Neuronal stem cell (in vitro differentiated cells): ENCODE measurements at regions not wholly inside any gene's neighbourhood (a gene's known extent, or its start where the extent isn't known, plus 50 kb on each side); places are given as distances from the start of the nearest gene placed in this dataset.
"Not testable (repeated sequence)": the region's sequence is repeated elsewhere in the genome, so short reads cannot be mapped to it uniquely, and the experiment has no call there.

ENCODE experiments used
- DNase-seq: peaks from one replicate; pipeline ENCODE4 v3.0.0-alpha.2; 2013; ENCODE audit warnings: low spot score
- H2AFZ ChIP-seq: one replicate; pipeline ENCODE4 v1.6.1; 2013; ENCODE audit warnings: mild to moderate bottlenecking, low read length, inconsistent platforms
- H2AK5ac ChIP-seq: 2 replicates; pipeline ENCODE4 v1.6.1; 2013; ENCODE audit warnings: low read depth, mild to moderate bottlenecking, inconsistent platforms, low read length, moderate library complexity, mixed read lengths
- H2BK120ac ChIP-seq: 2 replicates; pipeline ENCODE4 v1.6.1; 2013; ENCODE audit warnings: low read depth, mild to moderate bottlenecking, inconsistent platforms, low read length, moderate library complexity, mixed read lengths
- H2BK12ac ChIP-seq: one replicate; pipeline ENCODE4 v1.6.1; 2013; ENCODE audit warnings: low read length, inconsistent platforms
- H2BK15ac ChIP-seq: 2 replicates; pipeline ENCODE4 v1.6.1; 2013; ENCODE audit warnings: mild to moderate bottlenecking, low read length, inconsistent platforms, mixed read lengths
- H2BK5ac ChIP-seq: one replicate; pipeline ENCODE4 v1.6.1; 2013; ENCODE audit warnings: inconsistent platforms, mild to moderate bottlenecking, low read length, moderate library complexity
- H3K14ac ChIP-seq: one replicate; pipeline ENCODE4 v1.6.1; 2013; ENCODE audit warnings: low read length, inconsistent platforms
- H3K18ac ChIP-seq: 2 replicates; pipeline ENCODE4 v1.6.1; 2013; ENCODE audit warnings: low read length, inconsistent platforms
- H3K23ac ChIP-seq: 2 replicates; pipeline ENCODE4 v1.6.1; 2013; ENCODE audit warnings: low read depth, mild to moderate bottlenecking, mixed read lengths, low read length, inconsistent platforms; ENCODE audit not compliant: poor library complexity
- H3K27ac ChIP-seq: replicated peaks from 3 replicates; pipeline ENCODE4 v1.5.1; 2013; ENCODE audit warnings: low read length, inconsistent platforms
- H3K27me3 ChIP-seq, 3 experiments: 2 replicates each; pipeline ENCODE4 v1.6.1; 2013; ENCODE audit warnings: low read length in 3 of 3, mild to moderate bottlenecking in 2 of 3, inconsistent platforms in 1 of 3, low read depth in 1 of 3, mixed read lengths in 1 of 3, moderate library complexity in 1 of 3; ENCODE audit not compliant: control insufficient read depth in 3 of 3, insufficient read depth in 3 of 3
- H3K36me3 ChIP-seq, 2 donors: replicated peaks in 1 of 2; 2 replicates each; pipeline ENCODE4 v1.6.1; 2013; ENCODE audit warnings: low read length in 2 of 2; ENCODE audit not compliant: control insufficient read depth in 2 of 2, insufficient read depth in 2 of 2
- H3K4ac ChIP-seq: 2 replicates; pipeline ENCODE4 v1.6.1; 2013; ENCODE audit warnings: inconsistent platforms, mild to moderate bottlenecking, low read length, moderate library complexity
- H3K4me1 ChIP-seq, 2 donors: 1 replicate in 1 of 2; 2 replicates in 1 of 2; pipeline ENCODE4 v1.6.1; 2013; ENCODE audit warnings: low read length in 2 of 2, low read depth in 1 of 2; ENCODE audit not compliant: control insufficient read depth in 2 of 2, insufficient read depth in 1 of 2
- H3K4me2 ChIP-seq: one replicate; pipeline ENCODE4 v1.6.1; 2013; ENCODE audit warnings: mild to moderate bottlenecking, low read length, inconsistent platforms; ENCODE audit not compliant: insufficient read depth, poor library complexity, severe bottlenecking
- H3K4me3 ChIP-seq, 2 donors: 2 replicates each; pipeline ENCODE4 v1.5.1; 2013; ENCODE audit warnings: low read length in 2 of 2, mild to moderate bottlenecking in 2 of 2, inconsistent platforms in 1 of 2, moderate library complexity in 1 of 2
- H3K79me1 ChIP-seq: one replicate; pipeline ENCODE4 v1.6.1; 2013; ENCODE audit warnings: low read depth, mild to moderate bottlenecking, inconsistent platforms, low read length, moderate library complexity
- H3K9ac ChIP-seq: one replicate; pipeline ENCODE4 v1.6.1; 2013; ENCODE audit warnings: mild to moderate bottlenecking, low read depth, low read length, inconsistent platforms; ENCODE audit not compliant: poor library complexity
- H3K9me3 ChIP-seq, 2 donors: replicated peaks in 1 of 2; 2 replicates each; pipeline versions ENCODE3 to v1.6.1; 2013; ENCODE audit warnings: low read length in 2 of 2, mild to moderate bottlenecking in 2 of 2, inconsistent platforms in 1 of 2, low read depth in 1 of 2, mixed read lengths in 1 of 2, moderate library complexity in 1 of 2; ENCODE audit not compliant: control insufficient read depth in 2 of 2, insufficient read depth in 1 of 2
- H4K8ac ChIP-seq: one replicate; pipeline ENCODE4 v1.6.1; 2013; ENCODE audit warnings: low read depth, mild to moderate bottlenecking, inconsistent platforms, low read length, moderate library complexity
- H4K91ac ChIP-seq: one replicate; pipeline ENCODE4 v1.6.1; 2013; ENCODE audit warnings: low read length, low read depth, mild to moderate bottlenecking, inconsistent platforms; ENCODE audit not compliant: poor library complexity
- WGBS, 2 donors: extraction: QIAGEN DNeasy Blood & Tissue Kit; methylation state at CpG; one replicate each; pipeline ENCODE4 v1.1.7; 2013; ENCODE audit warnings: missing lambda C conversion rate in 2 of 2, mixed read lengths in 1 of 2; ENCODE audit not compliant: insufficient read length in 2 of 2, insufficient replicate concordance in 1 of 2; ENCODE audit errors: extremely low coverage in 2 of 2; 5-methylcytosine and 5-hydroxymethylcytosine counted together

DNA sequence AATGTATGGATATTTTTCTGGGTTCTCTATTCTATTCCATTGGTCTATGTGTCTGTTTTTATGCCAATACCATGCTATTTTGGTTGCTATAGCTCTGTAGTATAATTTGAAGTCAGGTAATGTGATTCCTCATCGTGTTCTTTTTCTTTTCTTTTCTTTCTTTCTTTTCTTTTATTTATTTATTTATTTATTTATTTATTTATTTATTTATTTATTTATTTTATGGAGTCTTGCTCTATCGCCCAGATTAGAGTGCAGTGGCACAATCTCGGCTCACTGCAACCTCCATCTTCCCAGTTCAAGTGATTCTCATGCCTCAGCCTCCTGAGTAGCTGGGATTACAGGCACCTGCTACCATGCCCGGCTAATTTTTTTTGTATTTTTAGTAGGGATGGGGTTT, 315.2 kb downstream of the SV2B start:
- H3K4me1 ChIP-seq, H3K9me3 ChIP-seq, H3K27me3 ChIP-seq, H3K4me3 ChIP-seq, H3K14ac ChIP-seq, H2BK120ac ChIP-seq, H3K36me3 ChIP-seq, H2BK15ac ChIP-seq, H3K9ac ChIP-seq, H2BK12ac ChIP-seq, H4K8ac ChIP-seq, H3K18ac ChIP-seq, H3K23ac ChIP-seq, H3K4me2 ChIP-seq, H2BK5ac ChIP-seq, H2AFZ ChIP-seq, H3K27ac ChIP-seq, H3K79me1 ChIP-seq, H2AK5ac ChIP-seq, DNase-seq, H4K91ac ChIP-seq, H3K4ac ChIP-seq: not testable (repeated sequence)
- WGBS, 2 donors, result no CpG with 5 or more reads among the region's 4 CpGs

DNA sequence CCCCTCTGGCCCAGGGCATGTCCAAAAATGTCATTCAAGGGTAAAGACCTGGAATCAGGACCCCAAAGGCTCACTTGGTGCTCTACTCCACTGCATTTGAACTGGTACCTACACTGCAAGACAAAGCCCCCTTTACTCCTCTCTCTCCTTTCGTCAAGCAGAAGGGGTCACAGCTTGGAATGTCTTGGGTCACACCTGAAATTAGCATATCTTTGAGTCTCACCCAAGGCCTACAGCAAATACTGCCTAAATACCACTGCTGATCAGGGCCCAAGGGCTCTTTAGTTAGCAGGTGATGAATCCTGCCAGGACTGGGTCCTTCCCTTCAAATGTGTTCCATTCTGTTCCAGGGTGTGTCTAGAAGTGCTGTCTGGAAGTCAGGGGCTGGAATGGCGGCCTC, 320.6 kb downstream of the SV2B start:
- no peak overlapping the region for H3K4ac ChIP-seq
- H3K79me1 ChIP-seq, result no peaks in the 10 kb centered on the region
- H2BK12ac ChIP-seq, result no peak overlapping the region
- H3K9ac ChIP-seq, result no peak overlapping the region
- no peak overlapping the region for H2BK120ac ChIP-seq
- H4K91ac ChIP-seq, result no peak overlapping the region
- peaks cover 0 to 2% of the 10 kb centered on the region in 2 donors for H3K4me1 ChIP-seq
- no peak overlapping the region for H3K18ac ChIP-seq
- H4K8ac ChIP-seq, result no peak overlapping the region
- H3K23ac ChIP-seq, result no peak overlapping the region
- no CpG with 5 or more reads among the region's 2 CpGs for WGBS, 2 donors
- no peak overlapping the region for H2BK5ac ChIP-seq
- H3K14ac ChIP-seq, result no peak overlapping the region
- no peaks in the 10 kb centered on the region for H3K36me3 ChIP-seq
- no peaks in the 10 kb centered on the region for H3K9me3 ChIP-seq
- no peak overlapping the region for H2BK15ac ChIP-seq
- no peak overlapping the region for H2AFZ ChIP-seq
- DNase-seq, result no peak
- no peak overlapping the region for H3K4me3 ChIP-seq
- H3K27me3 ChIP-seq, result no peaks in the 10 kb centered on the region
- H3K27ac ChIP-seq, result no peak overlapping the region
- H3K4me2 ChIP-seq, result no peak overlapping the region
- H2AK5ac ChIP-seq, result no peak overlapping the region

DNA sequence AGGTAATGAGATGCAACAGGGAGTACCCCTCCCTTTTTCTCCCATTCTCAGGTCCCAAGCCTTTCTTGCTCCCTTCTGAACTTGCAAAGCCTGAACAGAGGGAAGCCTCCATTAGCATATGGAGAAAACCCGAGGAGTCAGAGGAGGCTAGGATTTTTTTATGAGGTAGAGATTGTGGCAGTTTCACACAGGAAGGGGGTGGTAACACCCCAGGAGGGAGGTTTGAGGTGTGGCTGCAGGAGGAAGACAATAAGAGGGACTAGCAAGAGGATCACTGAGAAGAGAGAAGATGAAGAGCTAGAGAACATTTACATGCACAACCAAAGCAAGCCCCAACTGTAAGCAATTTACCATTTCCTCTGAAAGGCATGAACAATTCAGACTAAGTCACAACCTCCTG, 322.7 kb downstream of the SV2B start:
- no CpG with 5 or more reads among the region's 1 CpG for WGBS, 2 donors
- Histone ChIP-seq H2AFZ (no peak overlapping the region), H2BK12ac (no peak overlapping the region), H3K4me1 (peaks cover 0 to 2% of the 10 kb centered on the region in 2 donors), H3K14ac (no peak overlapping the region), H3K9me3 (no peaks in the 10 kb centered on the region), H3K4me3 (no peak overlapping the region), H3K79me1 (no peaks in the 10 kb centered on the region), H2BK5ac (no peak overlapping the region), H3K27ac (no peak overlapping the region), H2BK15ac (no peak overlapping the region), H2BK120ac (no peak overlapping the region), H3K36me3 (no peaks in the 10 kb centered on the region), H3K4ac (no peak overlapping the region), H3K23ac (no peak overlapping the region), H3K27me3 (no peaks in the 10 kb centered on the region), H4K8ac (no peak overlapping the region), H3K4me2 (no peak overlapping the region), H2AK5ac (no peak overlapping the region), H3K18ac (no peak overlapping the region), H4K91ac (no peak overlapping the region), H3K9ac (no peak overlapping the region)
- DNase-seq, result no peak

DNA sequence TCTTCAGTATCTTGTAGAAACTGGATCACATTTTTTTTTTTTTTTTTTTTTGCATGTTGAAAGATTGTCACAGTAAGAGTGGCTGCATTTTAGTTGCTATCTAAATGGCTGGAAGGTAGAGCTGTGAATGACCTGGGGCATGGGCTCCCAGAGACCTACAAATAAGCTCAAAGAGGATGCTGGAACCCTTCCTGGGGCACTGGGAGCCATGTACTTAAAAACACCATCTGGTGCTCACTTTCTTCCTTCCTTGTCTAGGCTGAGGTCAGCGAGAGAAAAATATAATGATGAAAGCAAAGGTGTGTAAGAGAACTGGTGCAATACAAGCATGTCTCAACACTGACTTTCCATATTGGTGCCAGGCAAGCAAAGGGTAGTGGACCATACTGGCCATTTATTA, 323.9 kb downstream of the SV2B start:
- H2BK12ac ChIP-seq, result no peak overlapping the region
- H4K91ac ChIP-seq, result no peak overlapping the region
- H3K9me3 ChIP-seq, result no peaks in the 10 kb centered on the region
- no peaks in the 10 kb centered on the region for H3K36me3 ChIP-seq
- no peaks in the 10 kb centered on the region for H3K27me3 ChIP-seq
- no peaks in the 10 kb centered on the region for H3K79me1 ChIP-seq
- peaks cover 0 to 2% of the 10 kb centered on the region in 2 donors for H3K4me1 ChIP-seq
- no peak overlapping the region for H4K8ac ChIP-seq
- no peak overlapping the region for H3K4ac ChIP-seq
- no peak overlapping the region for H2BK5ac ChIP-seq
- no peak overlapping the region for H3K27ac ChIP-seq
- no peak overlapping the region for H3K4me2 ChIP-seq
- no peak overlapping the region for H2BK120ac ChIP-seq
- no peak overlapping the region for H3K14ac ChIP-seq
- H2AK5ac ChIP-seq, result no peak overlapping the region
- DNase-seq, result no peak
- no peak overlapping the region for H3K18ac ChIP-seq
- no peak overlapping the region for H2BK15ac ChIP-seq
- WGBS, 2 donors, result no CpG with 5 or more reads among the region's 1 CpG
- H3K23ac ChIP-seq, result no peak overlapping the region
- H3K4me3 ChIP-seq, result no peak overlapping the region
- H2AFZ ChIP-seq, result no peak overlapping the region
- no peak overlapping the region for H3K9ac ChIP-seq
